ENCODE measurements at regions not wholly inside any gene's neighbourhood (a gene's known extent, or its start where the extent isn't known, plus 50 kb on each side); places are given as distances from the start of the nearest gene placed in this dataset.

- no peak for TF ChIP-seq CTCF (IDR thresholded peaks at IDR 0.05; ENCODE audit: insufficient read depth, low read length)
- no peak for TF ChIP-seq POLR2AphosphoS5 (IDR thresholded peaks at IDR 0.05; ENCODE audit: low read depth)
- no peak for TF ChIP-seq REST (IDR thresholded peaks at IDR 0.05; ENCODE audit: insufficient replicate concordance, low read depth)
- TF ChIP-seq SPI1 (IDR thresholded peaks at IDR 0.05; ENCODE audit: borderline replicate concordance, low read depth), result no peak
Measured at GRCh38 chr13:39232999-39233398, 194.7 kb downstream of the NHLRC3 start.
